ENCODE measurements at regions not wholly inside any gene's neighbourhood (a gene's known extent, or its start where the extent isn't known, plus 50 kb on each side); places are given as distances from the start of the nearest gene placed in this dataset.

GRCh38 chr13:60794751-60795150, 397.7 kb downstream of the TDRD3 start:
- no peak for DNase-seq (ENCODE audit: low read depth)
- no peak for TF ChIP-seq CTCF (conservative IDR thresholded peaks at IDR 0.05; ENCODE audit: low read depth, low read length)
- H3K4me3 ChIP-seq (ENCODE audit: low read depth, low read length) = no peak overlapping the region

GRCh38 chr13:60790620-60791019, 393.6 kb downstream of the TDRD3 start:
- no peak overlapping the region for H3K4me3 ChIP-seq (ENCODE audit: low read depth, low read length)
- no peak for TF ChIP-seq CTCF (conservative IDR thresholded peaks at IDR 0.05; ENCODE audit: low read depth, low read length)
- DNase-seq (ENCODE audit: low read depth) = no peak

- no peak for DNase-seq (ENCODE audit: low read depth)
- no peak for TF ChIP-seq CTCF (conservative IDR thresholded peaks at IDR 0.05; ENCODE audit: low read depth, low read length)
- H3K4me3 ChIP-seq (ENCODE audit: low read depth, low read length) = no peak overlapping the region
These were observed 391.3 kb downstream of the TDRD3 start for GRCh38 chr13:60788156-60788829.

- no peak for DNase-seq (ENCODE audit: low read depth)
- TF ChIP-seq CTCF (conservative IDR thresholded peaks at IDR 0.05; ENCODE audit: low read depth, low read length) = no peak
- no peak overlapping the region for H3K4me3 ChIP-seq (ENCODE audit: low read depth, low read length)
These were observed 390.1 kb downstream of the TDRD3 start for GRCh38 chr13:60787083-60787482.

GRCh38 chr13:60772726-60773125, 375.7 kb downstream of the TDRD3 start:
- no peak for TF ChIP-seq CTCF (conservative IDR thresholded peaks at IDR 0.05; ENCODE audit: low read depth, low read length)
- DNase-seq (ENCODE audit: low read depth) = no peak
- no peak overlapping the region for H3K4me3 ChIP-seq (ENCODE audit: low read depth, low read length)

- peak; percentile 58 for DNase-seq (ENCODE audit: low read depth)
- TF ChIP-seq CTCF (conservative IDR thresholded peaks at IDR 0.05; ENCODE audit: low read depth, low read length) = no peak
- no peak overlapping the region for H3K4me3 ChIP-seq (ENCODE audit: low read depth, low read length)
These were observed 368.8 kb downstream of the TDRD3 start for GRCh38 chr13:60765700-60766411.

GRCh38 chr13:60759499-60759898, 362.5 kb downstream of the TDRD3 start:
- no peak for TF ChIP-seq CTCF (conservative IDR thresholded peaks at IDR 0.05; ENCODE audit: low read depth, low read length)
- peak; percentile 35 for DNase-seq (ENCODE audit: low read depth)
- H3K4me3 ChIP-seq (ENCODE audit: low read depth, low read length) = no peak overlapping the region
